ENCODE measurements at regions not wholly inside any gene's neighbourhood (a gene's known extent, or its start where the extent isn't known, plus 50 kb on each side); places are given as distances from the start of the nearest gene placed in this dataset.

DNA sequence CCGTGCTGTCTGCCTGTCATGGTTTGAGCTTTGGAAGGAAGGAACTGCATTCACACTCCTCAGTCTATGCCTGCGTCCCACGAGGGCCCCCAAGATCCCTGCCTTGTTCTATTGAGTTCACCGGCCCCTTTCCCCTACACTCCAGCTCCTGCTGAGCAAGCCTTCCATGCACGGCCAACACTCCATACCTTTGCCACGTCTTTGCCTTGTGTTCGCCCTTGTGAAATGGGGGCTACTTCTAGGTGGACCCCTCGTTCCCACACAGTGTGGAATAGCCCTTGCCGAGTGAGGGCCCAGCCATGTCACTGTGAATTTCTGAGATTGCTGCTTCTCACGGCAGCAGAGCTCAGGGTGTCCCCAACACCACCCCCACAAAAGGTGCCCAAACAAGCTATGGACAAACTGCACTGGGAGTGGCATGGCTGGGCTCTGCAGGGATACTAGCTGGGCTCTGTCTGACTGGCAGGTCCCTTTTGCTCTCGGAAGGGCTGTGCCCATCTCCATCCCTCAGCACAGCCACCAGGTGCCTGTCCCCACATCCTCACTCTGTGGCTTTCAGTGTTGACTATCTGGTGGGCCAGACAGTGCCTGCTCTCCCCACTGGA lies 67.9 kb upstream of the ADAMTS2 start:
- Mint-ChIP-seq H3K36me3 (no peaks in the 10 kb centered on the region), H3K27me3 (ENCODE audit: low read depth in 3 of 3) (peaks cover 2 to 7% (median 6%) of the 10 kb centered on the region in 3 donors), H3K27ac (no peak overlapping the region), H3K9me3 (peaks cover 0 to 4% (median 0%) of the 10 kb centered on the region in 7 donors), H3K4me1 (no peaks in the 10 kb centered on the region), H3K4me3 (no peak overlapping the region)
- Histone ChIP-seq H3K79me2 (ENCODE audit: insufficient read depth, low read length) (no peaks in the 10 kb centered on the region), H4K20me1 (ENCODE audit: insufficient read depth, low read length) (no peaks in the 10 kb centered on the region), H3K36me3 (replicated peaks in 1 of 2; ENCODE audit: control insufficient read depth in 1 of 2, insufficient read depth in 2 of 2, low read length in 2 of 2) (no peaks in the 10 kb centered on the region), H3K27me3 (ENCODE audit: control insufficient read depth in 2 of 2, insufficient read depth in 2 of 2, low read length in 2 of 2) (no peaks in the 10 kb centered on the region), H3K4me2 (replicated peaks; ENCODE audit: extremely low read depth, low read length, poor library complexity, severe bottlenecking) (no peak overlapping the region), H3K4me1 (ENCODE audit: control insufficient read depth in 1 of 2, insufficient read depth in 2 of 2, low read length in 2 of 2) (no peaks in the 10 kb centered on the region), H3K27ac (ENCODE audit: low read depth in 1 of 2, low read length in 2 of 2) (no peak overlapping the region), H2AFZ (ENCODE audit: insufficient read depth, low read depth, low read length, poor library complexity, severe bottlenecking) (no peak overlapping the region), H3K9me3 (replicated peaks in 1 of 2; ENCODE audit: control insufficient read depth in 1 of 2, insufficient read depth in 1 of 2, low read length in 2 of 2) (no peaks in the 10 kb centered on the region), H3K4me3 (replicated peaks in 1 of 3; ENCODE audit: low read depth in 2 of 3, low read length in 3 of 3) (no peak overlapping the region), H3K9ac (ENCODE audit: insufficient read depth, low read length, poor library complexity, severe bottlenecking) (no peak overlapping the region)
- TF ChIP-seq, protein P1, sequence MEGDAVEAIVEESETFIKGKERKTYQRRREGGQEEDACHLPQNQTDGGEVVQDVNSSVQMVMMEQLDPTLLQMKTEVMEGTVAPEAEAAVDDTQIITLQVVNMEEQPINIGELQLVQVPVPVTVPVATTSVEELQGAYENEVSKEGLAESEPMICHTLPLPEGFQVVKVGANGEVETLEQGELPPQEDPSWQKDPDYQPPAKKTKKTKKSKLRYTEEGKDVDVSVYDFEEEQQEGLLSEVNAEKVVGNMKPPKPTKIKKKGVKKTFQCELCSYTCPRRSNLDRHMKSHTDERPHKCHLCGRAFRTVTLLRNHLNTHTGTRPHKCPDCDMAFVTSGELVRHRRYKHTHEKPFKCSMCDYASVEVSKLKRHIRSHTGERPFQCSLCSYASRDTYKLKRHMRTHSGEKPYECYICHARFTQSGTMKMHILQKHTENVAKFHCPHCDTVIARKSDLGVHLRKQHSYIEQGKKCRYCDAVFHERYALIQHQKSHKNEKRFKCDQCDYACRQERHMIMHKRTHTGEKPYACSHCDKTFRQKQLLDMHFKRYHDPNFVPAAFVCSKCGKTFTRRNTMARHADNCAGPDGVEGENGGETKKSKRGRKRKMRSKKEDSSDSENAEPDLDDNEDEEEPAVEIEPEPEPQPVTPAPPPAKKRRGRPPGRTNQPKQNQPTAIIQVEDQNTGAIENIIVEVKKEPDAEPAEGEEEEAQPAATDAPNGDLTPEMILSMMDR (IDR thresholded peaks at IDR 0.05) = no peak
- intact Hi-C loops (cut with micrococcal nuclease) = no loop called here
- WGBS (ENCODE audit: insufficient coverage) = 90% methylated on average over 6 of the region's 11 CpGs
- no peak for DNase-seq

DNA sequence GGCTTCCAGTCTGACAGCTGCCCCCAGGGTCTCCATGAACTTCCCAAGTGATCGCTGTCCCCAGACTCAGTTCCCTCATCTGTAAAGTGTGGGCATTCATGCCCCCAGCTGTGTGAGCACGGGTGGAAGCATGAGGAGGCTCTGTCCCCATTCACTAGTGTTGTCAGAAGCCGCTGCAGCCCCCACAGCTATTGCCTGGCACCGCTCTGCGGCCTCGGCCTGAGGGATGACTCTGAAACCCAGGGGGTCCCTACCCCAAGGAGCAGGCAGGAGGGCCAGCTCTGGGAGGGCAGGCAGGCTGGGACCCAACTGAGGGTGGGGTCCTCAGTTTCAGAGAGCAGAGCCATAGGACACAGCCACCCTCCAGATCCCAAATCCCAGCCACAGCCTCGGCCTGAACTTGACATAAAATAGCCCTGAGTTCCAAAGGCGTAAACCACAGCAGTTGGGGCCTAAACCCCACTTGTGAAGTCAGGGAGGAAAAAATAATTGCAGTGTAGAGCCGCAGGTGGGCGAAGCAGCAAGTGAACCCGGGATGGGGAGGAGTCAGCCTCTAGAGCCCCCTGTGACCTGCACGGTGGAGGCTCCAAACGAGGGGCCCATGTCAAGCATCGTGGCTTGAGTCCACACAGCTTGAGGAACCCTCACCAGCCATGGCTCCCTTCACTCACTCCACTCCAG lies 66.0 kb upstream of the ADAMTS2 start:
- Histone ChIP-seq H4K20me1 (ENCODE audit: insufficient read depth, low read length) (no peaks in the 10 kb centered on the region), H3K4me3 (replicated peaks in 1 of 3; ENCODE audit: low read depth in 2 of 3, low read length in 3 of 3) (no peak overlapping the region), H3K36me3 (replicated peaks in 1 of 2; ENCODE audit: control insufficient read depth in 1 of 2, insufficient read depth in 2 of 2, low read length in 2 of 2) (no peaks in the 10 kb centered on the region), H3K27me3 (ENCODE audit: control insufficient read depth in 2 of 2, insufficient read depth in 2 of 2, low read length in 2 of 2) (no peaks in the 10 kb centered on the region), H3K4me2 (replicated peaks; ENCODE audit: extremely low read depth, low read length, poor library complexity, severe bottlenecking) (no peak overlapping the region), H3K9ac (ENCODE audit: insufficient read depth, low read length, poor library complexity, severe bottlenecking) (no peak overlapping the region), H3K27ac (ENCODE audit: low read depth in 1 of 2, low read length in 2 of 2) (no peak overlapping the region), H3K79me2 (ENCODE audit: insufficient read depth, low read length) (no peaks in the 10 kb centered on the region), H3K4me1 (ENCODE audit: control insufficient read depth in 1 of 2, insufficient read depth in 2 of 2, low read length in 2 of 2) (no peaks in the 10 kb centered on the region), H3K9me3 (replicated peaks in 1 of 2; ENCODE audit: control insufficient read depth in 1 of 2, insufficient read depth in 1 of 2, low read length in 2 of 2) (no peaks in the 10 kb centered on the region), H2AFZ (ENCODE audit: insufficient read depth, low read depth, low read length, poor library complexity, severe bottlenecking) (no peak overlapping the region)
- peaks cover 4 to 5% (median 5%) of the 10 kb centered on the region in 3 donors for H3K27me3 Mint-ChIP-seq (ENCODE audit: low read depth in 3 of 3)
- no peak overlapping the region for H3K27ac Mint-ChIP-seq
- H3K4me1 Mint-ChIP-seq = no peaks in the 10 kb centered on the region
- TF ChIP-seq, protein P1 (IDR thresholded peaks at IDR 0.05) = no peak
- H3K36me3 Mint-ChIP-seq = no peaks in the 10 kb centered on the region
- intact Hi-C loops (cut with micrococcal nuclease) = no loop called here
- WGBS (ENCODE audit: insufficient coverage) = 91% methylated on average over 12 of the region's 14 CpGs
- DNase-seq = peak in 1 of 3 donors; percentile 1
- H3K4me3 Mint-ChIP-seq = no peak overlapping the region
- H3K9me3 Mint-ChIP-seq = peaks cover 0 to 4% (median 0%) of the 10 kb centered on the region in 7 donors

Measured in CD14-positive monocyte (primary cell).